ENCODE measurements at regions not wholly inside any gene's neighbourhood (a gene's known extent, or its start where the extent isn't known, plus 50 kb on each side); places are given as distances from the start of the nearest gene placed in this dataset.

DNA sequence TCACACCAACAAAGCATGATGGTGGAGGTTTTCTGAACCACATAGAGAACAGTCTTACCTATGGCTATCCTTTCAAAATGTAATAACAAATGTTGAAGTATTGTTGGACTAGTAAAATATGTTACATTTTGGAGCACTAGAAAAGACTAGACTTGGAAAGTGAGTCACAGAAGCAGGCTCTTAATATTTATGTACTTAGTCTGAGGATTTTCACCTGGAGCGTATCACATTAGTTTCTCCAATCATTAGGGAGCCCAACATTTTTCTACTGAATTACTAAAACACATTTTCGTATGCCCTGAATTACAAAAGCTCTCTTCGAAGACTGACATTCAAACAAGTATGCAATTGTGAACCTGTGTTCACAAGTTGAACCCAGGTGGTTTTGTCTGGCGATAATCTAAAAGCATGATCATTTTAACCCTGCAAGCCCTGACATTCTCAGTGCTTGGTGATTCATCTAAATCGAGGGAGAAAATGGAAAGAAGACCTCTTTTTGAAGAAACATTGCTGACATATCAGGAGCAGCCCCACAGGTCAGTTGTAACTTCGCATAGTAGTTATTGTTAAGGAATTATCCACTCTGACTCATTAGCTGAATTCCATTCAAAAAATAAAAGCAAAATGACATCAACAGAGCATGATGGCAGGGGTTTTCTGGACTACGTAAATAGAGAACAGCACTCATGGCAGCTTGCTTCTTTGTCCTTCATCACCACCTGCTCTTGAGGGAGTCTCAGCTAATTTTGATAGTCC is 679.8 kb upstream of the NECTIN3 start:
- TF ChIP-seq CTCF (IDR thresholded peaks at IDR 0.05) (no peak), POLR2A (IDR thresholded peaks at IDR 0.05) (no peak)

All from uterus (tissue), 2 donors.